BLaER1 (cell line): ENCODE measurements at regions not wholly inside any gene's neighbourhood (a gene's known extent, or its start where the extent isn't known, plus 50 kb on each side); places are given as distances from the start of the nearest gene placed in this dataset.

Experiments
- H3K27ac ChIP-seq: shearing (Covaris generic); formaldehyde crosslinking; 2 replicates; pipeline ENCODE4 v1.8.1; 2022
- H3K27me3 ChIP-seq: shearing (Covaris generic); formaldehyde crosslinking; 2 replicates; pipeline ENCODE4 v1.8.1; 2022
- H3K36me3 ChIP-seq: shearing (Covaris generic); formaldehyde crosslinking; 2 replicates; pipeline ENCODE4 v1.8.1; 2022
- H3K4me1 ChIP-seq: shearing (Covaris generic); formaldehyde crosslinking; 2 replicates; pipeline ENCODE4 v1.8.1; 2022
- H3K4me2 ChIP-seq: shearing (Covaris generic); formaldehyde crosslinking; 2 replicates; pipeline ENCODE4 v1.8.1; 2022
- H3K4me3 ChIP-seq: shearing (Covaris generic); formaldehyde crosslinking; 2 replicates; pipeline ENCODE4 v1.8.1; 2022
- H3K9ac ChIP-seq: shearing (Covaris generic); formaldehyde crosslinking; 2 replicates; pipeline ENCODE4 v1.8.1; 2022
- H3K9me3 ChIP-seq: shearing (Covaris generic); formaldehyde crosslinking; 2 replicates; pipeline ENCODE4 v1.8.1; 2022
- H4K20me1 ChIP-seq: shearing (Covaris generic); formaldehyde crosslinking; 2 replicates; pipeline ENCODE4 v1.8.1; 2022
- Cebpa-rat ChIP-seq: shearing (Covaris generic); IDR thresholded peaks from 2 replicates; pipeline ENCODE4 v1.8.1; 2022

DNA sequence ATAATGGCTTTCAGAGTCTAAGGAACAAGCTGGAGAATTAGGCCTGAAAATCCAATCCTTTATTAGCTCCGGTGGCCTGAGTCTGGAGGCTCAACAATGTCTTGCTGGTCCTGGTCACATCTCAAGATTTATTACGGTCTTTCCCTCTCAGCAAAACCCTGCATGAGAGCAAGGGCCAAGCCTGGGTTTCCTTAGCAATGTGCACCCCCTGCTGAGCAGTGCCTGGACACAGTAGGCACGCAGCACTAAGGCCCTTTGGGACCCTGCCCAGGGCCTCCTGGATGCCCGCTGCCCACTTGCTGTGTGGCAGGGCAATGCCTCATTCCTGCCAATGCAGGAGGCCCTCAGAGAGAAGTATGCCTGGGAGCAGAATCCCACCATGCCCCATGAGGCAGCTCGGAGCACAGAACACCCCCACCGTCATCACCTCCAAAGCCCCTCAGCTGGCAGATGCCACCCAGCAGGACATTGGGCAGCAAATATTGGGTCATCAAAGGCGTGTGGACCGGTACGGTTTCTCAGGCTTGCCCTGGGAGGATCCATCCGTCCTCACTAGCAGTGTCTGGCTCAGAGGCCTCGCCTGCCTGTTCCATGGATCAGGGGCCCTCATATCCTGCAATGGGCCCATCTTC is 156.4 kb downstream of the OAT start:
- peaks cover 21% of the 10 kb centered on the region for H3K4me1 ChIP-seq
- H3K4me2 ChIP-seq, result no peak overlapping the region
- no peak overlapping the region for H3K27ac ChIP-seq
- H3K9me3 ChIP-seq, result peaks cover 8% of the 10 kb centered on the region; the same call in 1 of the 2 replicates
- H3K9ac ChIP-seq, result no peak overlapping the region
- H4K20me1 ChIP-seq, result no peaks in the 10 kb centered on the region
- H3K27me3 ChIP-seq, result no peaks in the 10 kb centered on the region
- TF ChIP-seq Cebpa-rat, result no peak
- no peak overlapping the region for H3K4me3 ChIP-seq
- no peaks in the 10 kb centered on the region for H3K36me3 ChIP-seq

DNA sequence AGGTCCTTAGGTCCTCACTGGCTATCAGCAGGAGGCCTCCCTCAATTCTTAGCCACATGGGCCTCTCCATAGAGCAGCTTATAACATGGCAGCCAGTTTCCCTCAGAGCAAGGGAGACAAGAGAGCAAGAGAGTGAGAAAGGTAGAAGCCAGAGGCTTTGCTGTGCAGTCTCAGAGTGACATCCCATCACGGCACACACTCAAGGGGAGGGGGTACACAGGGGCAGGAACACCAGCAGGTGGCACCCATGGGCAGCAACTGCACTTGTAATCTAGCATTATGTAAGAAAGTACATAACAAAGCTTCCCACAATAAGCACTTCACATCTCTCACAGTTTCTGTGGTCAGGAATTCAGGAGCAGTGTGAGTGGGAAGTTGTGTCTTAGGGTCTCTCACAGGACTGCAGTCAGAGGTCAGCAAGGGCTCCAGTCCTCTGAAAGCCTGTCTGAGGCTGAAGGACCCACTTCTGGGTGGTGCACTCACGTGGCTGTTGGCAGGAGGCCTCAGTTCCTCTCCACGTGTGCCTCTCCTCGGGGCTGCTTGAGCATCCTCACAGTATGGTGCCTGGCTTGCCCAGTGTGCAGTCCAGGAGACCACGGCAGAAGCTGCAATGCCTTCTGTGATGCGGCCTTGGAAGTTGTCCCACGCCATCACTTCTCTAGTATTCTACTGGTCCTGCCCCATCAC is 159.4 kb downstream of the OAT start:
- Histone ChIP-seq H3K27me3 (no peaks in the 10 kb centered on the region), H3K4me3 (no peak overlapping the region), H3K27ac (no peak overlapping the region), H3K9ac (no peak overlapping the region), H3K36me3 (no peaks in the 10 kb centered on the region), H3K9me3 (peaks cover 25% of the 10 kb centered on the region), H3K4me2 (no peak overlapping the region), H3K4me1 (peaks cover 15% of the 10 kb centered on the region), H4K20me1 (no peaks in the 10 kb centered on the region)
- no peak for TF ChIP-seq Cebpa-rat

DNA sequence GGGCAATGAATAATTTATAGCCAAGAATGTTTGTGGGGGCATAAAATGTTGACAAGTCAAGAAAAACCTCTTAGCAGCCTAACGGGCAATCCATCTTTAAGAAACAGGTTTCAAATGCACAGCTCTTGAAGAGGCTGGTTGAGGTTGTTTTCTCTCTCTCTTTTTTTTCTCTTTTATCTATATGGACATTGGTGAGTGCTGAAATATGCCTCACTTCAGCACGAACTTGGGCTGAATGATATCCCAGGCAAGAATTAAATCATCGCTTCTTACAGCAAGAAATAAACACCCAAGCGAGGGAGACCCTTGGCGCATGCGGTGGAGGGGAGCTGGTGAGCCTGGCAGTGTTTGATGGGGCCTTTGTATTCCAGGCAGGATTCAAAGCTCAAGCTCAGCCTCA is 160.9 kb downstream of the OAT start:
- peaks cover 21% of the 10 kb centered on the region for H3K4me1 ChIP-seq

DNA sequence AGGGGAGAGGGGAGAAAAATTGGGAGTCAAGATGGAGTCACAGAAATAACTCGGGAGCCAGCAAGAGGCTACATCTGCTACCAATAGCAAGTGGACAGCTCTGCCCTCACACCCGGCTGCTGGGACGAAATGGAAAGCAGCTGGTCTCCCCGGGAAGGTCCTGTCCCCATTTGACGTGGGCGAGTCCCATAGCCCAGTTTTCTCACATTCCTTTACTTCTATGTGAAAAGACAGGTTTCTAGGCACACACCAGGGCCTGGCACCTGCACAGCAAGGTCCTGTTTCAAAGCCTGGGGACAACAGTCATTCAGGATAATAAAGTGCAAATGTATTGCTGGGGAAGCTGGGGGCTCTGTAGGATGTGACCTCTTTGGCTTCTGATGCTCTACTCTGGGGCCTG is 162.6 kb downstream of the OAT start:
- Histone ChIP-seq H4K20me1 (no peaks in the 10 kb centered on the region), H3K9ac (no peak overlapping the region), H3K4me1 (peaks cover 37% of the 10 kb centered on the region), H3K36me3 (no peaks in the 10 kb centered on the region), H3K27ac (no peak overlapping the region), H3K9me3 (peaks cover 22% of the 10 kb centered on the region), H3K4me2 (no peak overlapping the region), H3K27me3 (no peaks in the 10 kb centered on the region), H3K4me3 (no peak overlapping the region)
- no peak for TF ChIP-seq Cebpa-rat

More for the DNA sequence above, 160.9 kb downstream of the OAT start:
- Histone ChIP-seq H3K4me2 (no peak overlapping the region), H3K27ac (no peak overlapping the region), H3K36me3 (no peaks in the 10 kb centered on the region), H3K4me3 (no peak overlapping the region), H3K27me3 (no peaks in the 10 kb centered on the region), H4K20me1 (no peaks in the 10 kb centered on the region), H3K9me3 (peaks cover 25% of the 10 kb centered on the region), H3K9ac (no peak overlapping the region)
- TF ChIP-seq Cebpa-rat, result no peak

DNA sequence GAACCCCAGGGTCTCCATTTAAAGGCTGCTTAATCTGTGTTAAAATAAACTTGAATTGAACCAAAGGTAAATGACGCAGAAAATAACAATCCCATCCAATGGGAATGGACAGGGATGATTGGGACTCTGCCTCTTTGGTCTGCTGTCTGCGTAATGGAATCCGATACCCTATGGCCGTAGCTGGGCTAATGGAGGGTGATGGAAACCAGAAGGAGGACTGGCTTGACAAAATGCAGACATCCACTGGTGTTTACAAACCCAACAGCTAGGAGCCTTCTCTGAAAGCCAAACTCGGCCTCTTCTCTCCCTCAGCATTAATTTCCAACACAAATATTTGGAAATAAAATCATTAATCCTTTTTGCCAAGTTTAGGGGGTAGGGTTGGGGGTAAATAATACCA is 162.2 kb upstream of the CHST15 start:
- Histone ChIP-seq H3K9ac (no peak overlapping the region), H3K27ac (no peak overlapping the region), H3K4me3 (no peak overlapping the region), H3K36me3 (no peaks in the 10 kb centered on the region), H3K4me1 (peaks cover 43% of the 10 kb centered on the region), H3K27me3 (no peaks in the 10 kb centered on the region), H3K9me3 (peaks cover 17% of the 10 kb centered on the region), H3K4me2 (no peak overlapping the region), H4K20me1 (no peaks in the 10 kb centered on the region)
- no peak for TF ChIP-seq Cebpa-rat

DNA sequence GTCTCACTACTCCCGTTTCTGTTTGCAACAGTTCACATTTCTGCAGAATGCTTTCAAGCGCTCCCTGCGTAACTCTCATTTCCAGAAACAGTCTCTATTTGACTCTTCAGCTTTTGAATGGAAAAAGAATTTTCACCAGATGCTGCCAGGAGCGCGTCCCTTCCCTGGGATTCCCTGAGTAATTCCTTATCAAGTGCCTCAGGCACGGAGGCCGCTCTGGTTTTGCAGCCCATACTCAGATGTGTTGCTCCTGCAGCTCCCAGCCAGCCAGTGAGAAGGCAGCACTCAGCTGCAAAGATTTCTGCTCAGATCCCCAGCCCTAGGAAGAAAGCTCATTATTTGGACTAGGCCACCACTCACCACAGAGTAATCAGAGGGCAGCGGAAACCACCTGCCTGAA is 161.1 kb upstream of the CHST15 start:
- H3K27me3 ChIP-seq, result no peaks in the 10 kb centered on the region
- no peak overlapping the region for H3K9ac ChIP-seq
- TF ChIP-seq Cebpa-rat, result no peak
- no peaks in the 10 kb centered on the region for H3K36me3 ChIP-seq
- no peak overlapping the region for H3K4me2 ChIP-seq
- peaks cover 53% of the 10 kb centered on the region for H3K4me1 ChIP-seq
- H3K27ac ChIP-seq, result no peak overlapping the region
- no peak overlapping the region for H3K4me3 ChIP-seq
- H4K20me1 ChIP-seq, result no peaks in the 10 kb centered on the region
- H3K9me3 ChIP-seq, result peaks cover 17% of the 10 kb centered on the region

DNA sequence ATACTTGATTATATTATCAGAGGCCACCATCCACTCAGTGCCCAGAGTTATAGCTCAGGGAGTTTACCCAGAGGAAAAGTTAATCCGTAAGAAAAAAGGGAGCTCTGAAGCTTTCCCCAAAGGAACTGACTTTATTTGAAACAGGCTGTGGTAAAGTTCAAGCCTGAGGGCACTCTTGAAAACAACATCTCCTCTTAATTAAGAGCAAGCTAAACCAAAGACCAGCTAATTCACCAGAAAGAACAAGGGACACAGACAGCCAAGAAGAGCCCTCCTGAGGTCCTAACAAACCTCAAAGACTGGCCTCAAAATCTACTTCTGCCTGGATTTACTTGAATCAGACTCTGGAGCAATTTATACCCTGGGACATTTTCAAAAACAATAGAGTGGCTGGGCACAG is 159.6 kb upstream of the CHST15 start:
- no peaks in the 10 kb centered on the region for H3K27me3 ChIP-seq
- H3K36me3 ChIP-seq, result no peaks in the 10 kb centered on the region
- peak overlapping the region; percentile 1; the same call in 1 of the 2 replicates for H3K27ac ChIP-seq
- no peak overlapping the region for H3K9ac ChIP-seq
- peak overlapping the region; percentile 72 for H3K4me2 ChIP-seq
- no peak for TF ChIP-seq Cebpa-rat
- peaks cover 63% of the 10 kb centered on the region for H3K4me1 ChIP-seq
- no peak overlapping the region for H3K4me3 ChIP-seq
- peaks cover 17% of the 10 kb centered on the region for H3K9me3 ChIP-seq
- H4K20me1 ChIP-seq, result no peaks in the 10 kb centered on the region

DNA sequence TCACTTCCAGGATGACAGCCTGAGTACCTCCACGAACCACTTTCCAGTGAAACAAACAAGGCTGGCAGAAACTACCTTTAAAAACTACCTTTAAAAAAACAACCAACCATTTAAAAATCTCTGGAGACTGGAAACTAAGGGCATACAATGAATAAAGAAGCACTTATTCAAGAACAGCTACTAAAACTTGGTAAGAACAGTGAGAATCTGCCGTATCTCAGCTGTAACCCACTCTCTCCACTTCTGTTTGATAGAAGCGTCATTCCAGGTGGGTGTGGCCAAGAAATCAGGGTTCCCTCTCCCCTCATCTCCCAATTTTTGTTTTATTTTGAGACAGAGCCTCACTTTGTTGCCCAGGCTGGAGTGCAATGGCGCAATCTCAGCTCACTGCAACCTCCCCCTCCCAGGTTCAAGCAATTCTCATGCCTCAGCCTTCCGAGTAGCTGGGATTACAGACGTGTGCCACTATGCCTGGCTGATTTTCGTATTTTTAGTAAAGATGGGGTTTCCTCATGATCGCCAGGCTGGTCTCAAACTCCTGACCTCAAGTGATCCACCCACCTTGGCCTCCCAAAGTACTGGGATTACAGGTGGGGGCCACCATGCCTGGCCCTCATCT is 158.8 kb upstream of the CHST15 start:
- TF ChIP-seq Cebpa-rat, result no peak
- Histone ChIP-seq H3K9ac (no peak overlapping the region), H3K4me1 (peaks cover 66% of the 10 kb centered on the region), H3K36me3 (no peaks in the 10 kb centered on the region), H3K27me3 (no peaks in the 10 kb centered on the region), H4K20me1 (no peaks in the 10 kb centered on the region), H3K9me3 (peaks cover 17% of the 10 kb centered on the region), H3K27ac (no peak overlapping the region), H3K4me2 (peak overlapping the region; percentile 72), H3K4me3 (no peak overlapping the region)

DNA sequence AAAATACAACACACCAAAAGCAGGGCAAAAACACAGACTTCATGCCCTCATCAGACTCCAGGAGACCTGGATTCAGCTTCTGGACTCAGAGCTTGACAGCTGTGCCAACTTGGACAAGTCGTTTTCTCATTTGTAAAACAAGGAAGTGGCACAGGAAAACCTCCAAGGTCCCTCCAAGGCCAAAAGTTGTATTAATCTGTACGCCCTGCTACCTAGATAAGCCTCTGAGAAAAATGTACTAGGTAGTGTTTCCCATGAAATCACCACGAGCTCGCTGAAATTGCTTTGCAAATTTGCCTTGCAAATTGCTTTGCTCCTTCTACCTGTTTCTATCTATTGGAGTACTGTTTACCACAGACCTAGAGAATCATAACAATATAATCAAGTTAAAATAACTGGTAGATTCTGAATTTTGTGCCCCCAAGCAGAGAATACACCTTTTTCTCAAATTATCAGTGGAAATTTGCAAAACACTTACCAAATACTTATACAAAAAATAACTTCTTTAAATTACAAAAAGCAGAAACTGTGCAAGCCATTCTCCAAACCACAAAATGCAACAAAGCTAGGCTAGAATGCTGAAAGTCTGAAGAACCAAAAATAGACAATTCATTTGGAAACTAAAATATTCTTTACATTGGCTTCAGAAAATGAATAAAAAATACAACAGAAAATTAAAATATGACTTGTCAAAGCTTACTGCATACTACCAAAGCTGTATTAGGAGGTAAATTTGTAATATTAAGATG is 158.1 kb upstream of the CHST15 start:
- Histone ChIP-seq H3K9me3 (peaks cover 17% of the 10 kb centered on the region), H3K36me3 (no peaks in the 10 kb centered on the region), H3K27me3 (no peaks in the 10 kb centered on the region), H3K4me1 (peaks cover 66% of the 10 kb centered on the region), H3K27ac (no peak overlapping the region), H4K20me1 (no peaks in the 10 kb centered on the region), H3K4me2 (peak overlapping the region; percentile 72), H3K4me3 (no peak overlapping the region), H3K9ac (no peak overlapping the region)
- TF ChIP-seq Cebpa-rat, result no peak

DNA sequence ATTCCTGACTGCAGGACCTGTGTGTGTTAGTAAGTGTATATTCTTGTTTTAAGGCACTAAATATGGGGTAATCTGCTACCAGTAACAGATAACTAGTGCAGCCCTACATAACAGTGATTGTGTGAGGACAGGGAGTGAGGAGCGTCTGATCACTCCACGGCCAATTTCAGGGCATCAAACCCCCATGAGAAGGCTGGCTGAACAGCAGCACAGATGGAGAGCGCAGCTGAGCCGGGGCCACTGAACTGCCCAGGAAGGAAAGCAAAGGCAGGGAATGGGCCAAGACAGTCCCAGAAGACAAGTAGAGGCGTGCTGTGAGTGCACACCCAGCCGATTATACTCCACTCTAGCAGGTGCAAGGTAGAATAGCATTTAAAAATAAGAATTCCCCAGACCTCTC is 157.1 kb upstream of the CHST15 start:
- no peak for TF ChIP-seq Cebpa-rat
- peak overlapping the region; percentile 44; the same call in 1 of the 2 replicates for H3K27ac ChIP-seq
- H4K20me1 ChIP-seq, result no peaks in the 10 kb centered on the region
- H3K27me3 ChIP-seq, result no peaks in the 10 kb centered on the region
- H3K4me3 ChIP-seq, result no peak overlapping the region
- no peaks in the 10 kb centered on the region for H3K36me3 ChIP-seq
- peak overlapping the region; percentile 31; the same call in 1 of the 2 replicates for H3K9ac ChIP-seq
- H3K9me3 ChIP-seq, result peaks cover 12% of the 10 kb centered on the region
- peak overlapping the region; percentile 72 for H3K4me2 ChIP-seq
- peaks cover 66% of the 10 kb centered on the region for H3K4me1 ChIP-seq
